ENCODE measurements at regions not wholly inside any gene's neighbourhood (a gene's known extent, or its start where the extent isn't known, plus 50 kb on each side); places are given as distances from the start of the nearest gene placed in this dataset.

- DNase-seq (ENCODE audit: low spot score): no peak
Observed at GRCh38 chr2:81703831-81704230, 1399.3 kb upstream of the LRRTM1 start.

DNA sequence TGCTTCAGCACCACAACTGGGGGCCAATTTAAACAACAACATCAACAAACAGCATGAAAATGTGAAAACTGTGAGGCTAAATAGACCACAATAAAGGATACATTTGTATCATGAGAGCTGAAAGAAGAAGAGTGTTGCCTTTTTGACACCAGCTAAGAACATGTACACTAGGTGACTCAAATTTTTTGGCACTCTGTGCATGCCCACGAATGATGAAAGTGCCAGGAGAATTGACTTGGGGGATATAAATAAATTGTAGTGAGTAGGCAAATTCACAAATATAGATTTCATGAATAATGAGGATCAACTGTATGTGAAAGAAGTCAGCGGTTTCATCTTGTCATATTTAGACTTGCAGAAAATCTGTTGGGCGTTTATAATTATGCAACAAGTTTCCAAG, 1388.0 kb upstream of the LRRTM1 start:
- DNase-seq (ENCODE audit: low spot score): no peak

DNA sequence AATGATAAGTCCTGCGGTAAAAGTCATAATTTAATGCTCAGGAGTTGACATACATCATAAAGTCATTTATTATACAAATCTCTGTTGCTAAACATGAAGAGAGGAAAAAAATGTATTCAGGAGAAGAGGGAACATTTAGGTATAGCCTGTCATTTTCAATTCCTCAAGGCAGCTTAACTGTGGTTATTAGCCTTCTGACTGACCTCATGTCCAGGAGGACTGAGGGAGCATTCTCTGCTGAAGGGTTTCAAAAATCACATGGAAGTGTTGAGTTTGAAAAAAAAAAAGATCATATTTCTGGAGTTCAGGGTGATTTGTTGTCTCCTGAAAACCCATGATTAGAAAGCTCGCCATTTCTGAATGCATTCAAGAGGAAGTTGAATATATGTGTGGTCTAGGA, 1371.1 kb upstream of the LRRTM1 start:
- DNase-seq (ENCODE audit: low spot score): no peak

DNA sequence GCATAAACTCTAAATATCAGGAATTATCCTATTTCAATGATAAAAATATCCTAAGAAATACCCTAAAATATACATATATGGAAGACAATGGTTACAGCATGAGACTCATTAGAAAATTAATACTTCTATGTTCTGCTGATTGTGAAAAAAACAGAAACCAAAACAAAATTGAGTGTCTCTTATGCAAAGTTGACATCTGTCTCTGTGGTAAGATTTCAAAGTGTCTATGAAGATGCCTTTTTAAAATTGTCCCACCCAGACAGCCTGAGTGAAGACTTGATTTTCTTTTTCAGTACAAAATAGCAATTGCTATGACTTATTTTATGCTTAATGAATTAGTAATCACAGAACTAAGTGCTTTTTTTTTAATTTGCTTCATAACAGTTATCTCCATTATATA, 1368.4 kb upstream of the LRRTM1 start:
- no peak for DNase-seq (ENCODE audit: low spot score)

- DNase-seq (ENCODE audit: low spot score): no peak
Observed at GRCh38 chr2:81672516-81672915, 1368.0 kb upstream of the LRRTM1 start.

DNA sequence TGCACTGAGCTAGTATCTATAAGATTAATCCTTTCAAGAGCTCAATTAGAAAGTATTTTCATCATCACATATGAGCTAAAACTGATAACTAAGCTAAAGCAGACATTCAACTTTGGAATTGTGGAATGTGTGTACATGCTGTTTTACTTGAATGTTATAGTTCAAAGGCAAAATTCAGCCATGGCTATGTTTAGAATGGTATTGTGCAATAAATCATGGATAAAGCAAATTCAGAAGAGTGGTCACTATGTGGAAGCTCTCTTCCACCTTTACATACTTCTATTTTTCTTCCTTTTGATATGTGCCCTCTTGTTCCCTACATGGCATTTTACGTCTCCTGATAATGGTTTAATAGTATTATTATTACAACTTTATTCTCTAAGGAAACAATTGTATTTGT, 1366.3 kb upstream of the LRRTM1 start:
- no peak for DNase-seq (ENCODE audit: low spot score)

GRCh38 chr2:81661081-81661480, 1356.5 kb upstream of the LRRTM1 start:
- DNase-seq (ENCODE audit: low spot score): no peak

DNA sequence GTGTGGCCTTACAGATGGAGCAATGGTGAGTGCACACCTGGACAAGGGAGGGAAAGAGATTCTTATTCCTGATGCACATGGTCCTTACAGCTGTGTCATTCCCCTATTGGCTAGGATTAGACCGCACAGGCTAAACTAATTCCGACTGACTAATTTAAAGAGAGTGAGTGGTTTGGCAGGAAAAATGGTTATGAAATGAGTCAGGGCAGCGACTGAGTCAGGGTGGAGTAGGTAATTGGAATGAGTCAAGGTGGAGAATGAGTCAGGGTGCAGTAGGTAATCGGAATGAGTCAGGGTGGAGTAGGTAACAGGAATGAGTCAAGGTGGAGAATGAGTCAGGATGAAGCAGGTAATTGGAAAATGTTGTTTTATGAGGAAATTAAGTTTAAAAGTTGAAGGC, 1353.7 kb upstream of the LRRTM1 start:
- no peak for DNase-seq (ENCODE audit: low spot score)

- DNase-seq (ENCODE audit: low spot score): no peak
Observed at GRCh38 chr2:81650048-81650971, 1345.8 kb upstream of the LRRTM1 start.

DNA sequence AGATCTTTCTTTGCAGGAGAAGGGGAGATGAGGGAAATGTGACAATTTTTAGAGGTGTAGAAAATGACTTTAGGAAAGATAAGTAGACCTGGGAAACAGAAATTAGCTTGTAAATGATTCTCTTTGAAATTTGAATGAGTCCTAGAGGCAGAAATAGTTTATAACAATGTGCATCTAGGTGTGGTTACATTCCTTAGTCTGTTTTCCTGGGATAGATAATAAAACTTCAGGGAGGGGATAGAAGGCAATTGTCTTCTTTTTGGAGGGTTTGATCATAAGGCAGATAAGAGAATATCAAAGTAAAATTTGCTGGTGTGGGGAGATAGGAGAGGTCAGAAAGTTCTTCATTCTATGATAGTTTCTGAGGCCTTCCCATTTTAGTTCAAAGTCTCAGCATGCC, 1344.3 kb upstream of the LRRTM1 start:
- DNase-seq (ENCODE audit: low spot score): no peak

GRCh38 chr2:81648370-81648769, 1343.8 kb upstream of the LRRTM1 start:
- no peak for DNase-seq (ENCODE audit: low spot score)

GRCh38 chr2:81647715-81648230, 1343.2 kb upstream of the LRRTM1 start:
- no peak for DNase-seq (ENCODE audit: low spot score)

DNA sequence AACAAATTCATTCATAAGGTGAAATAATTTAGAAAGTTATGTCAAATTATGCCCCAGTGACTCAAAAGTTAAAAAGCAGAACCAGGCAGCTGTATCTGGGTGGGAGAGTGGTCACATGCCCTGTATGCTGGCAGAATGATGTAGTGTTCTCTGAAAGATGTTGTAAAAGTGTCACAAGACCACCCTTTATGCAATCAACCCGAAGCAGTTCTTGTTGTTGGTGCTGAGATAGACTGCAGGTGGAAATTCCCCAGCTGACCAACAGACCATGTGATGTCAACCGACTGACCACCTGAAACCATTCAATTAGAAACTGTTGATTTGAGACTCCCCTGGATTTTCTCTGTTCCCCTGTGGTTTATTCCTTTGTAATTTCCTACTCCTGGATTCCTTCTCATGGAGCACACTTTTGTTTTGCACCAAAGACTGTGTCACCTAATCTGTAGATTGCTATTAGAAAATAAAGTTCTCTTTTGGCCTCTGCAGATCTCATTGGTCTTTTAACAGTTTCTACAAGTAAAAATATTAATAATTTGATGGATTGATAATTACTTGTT, 1341.3 kb upstream of the LRRTM1 start:
- DNase-seq (ENCODE audit: low spot score): no peak

GRCh38 chr2:81644189-81644588, 1339.6 kb upstream of the LRRTM1 start:
- no peak for DNase-seq (ENCODE audit: low spot score)

GRCh38 chr2:81624825-81625224, 1320.3 kb upstream of the LRRTM1 start:
- no peak for DNase-seq (ENCODE audit: low spot score)

GRCh38 chr2:81600088-81600487, 1295.5 kb upstream of the LRRTM1 start:
- DNase-seq (ENCODE audit: low spot score): no peak

DNA sequence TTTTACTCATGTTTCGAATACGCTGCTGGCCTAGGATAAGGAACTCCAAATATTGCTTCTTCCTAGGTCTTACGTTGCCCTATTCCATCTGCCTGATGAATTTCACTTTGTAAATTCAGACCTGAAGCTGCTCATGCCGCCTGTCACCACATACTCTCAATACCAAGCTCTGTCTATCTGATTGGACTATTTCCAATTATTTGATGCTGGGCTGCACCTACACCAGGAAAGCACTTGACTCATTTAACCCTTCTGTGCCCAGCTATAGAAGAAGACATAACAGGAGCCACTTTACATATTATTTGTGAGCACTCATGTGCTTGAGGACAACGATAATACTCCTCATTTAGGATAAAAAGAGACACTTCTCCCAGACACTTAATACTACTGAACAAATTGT, 1293.9 kb upstream of the LRRTM1 start:
- no peak for DNase-seq (ENCODE audit: low spot score)

GRCh38 chr2:81589406-81589805, 1284.9 kb upstream of the LRRTM1 start:
- no peak for DNase-seq (ENCODE audit: low spot score)

- DNase-seq (ENCODE audit: low spot score): no peak
Observed at GRCh38 chr2:81583311-81584108, 1279.0 kb upstream of the LRRTM1 start.

DNA sequence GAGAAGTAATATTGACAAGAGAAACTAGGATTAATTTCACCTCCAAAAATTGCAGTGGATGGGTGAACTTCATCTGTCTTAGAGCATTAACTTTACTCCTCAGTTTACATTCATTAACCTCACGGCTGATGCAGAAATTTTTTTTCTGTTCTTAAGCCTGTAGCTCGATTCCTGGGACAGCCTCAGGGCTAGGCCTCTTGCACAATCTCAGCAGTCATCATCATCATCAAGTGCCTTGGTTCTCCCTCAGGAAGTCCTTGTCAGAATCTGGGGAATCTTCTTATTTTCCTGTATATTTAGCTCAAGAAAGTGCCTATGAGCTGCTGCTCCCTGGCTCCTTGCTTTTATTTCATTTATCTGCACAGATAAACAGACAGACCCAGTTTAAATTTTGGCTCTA, 1272.2 kb upstream of the LRRTM1 start:
- no peak for DNase-seq (ENCODE audit: low spot score)

GRCh38 chr2:81551040-81551634, 1246.6 kb upstream of the LRRTM1 start:
- no peak for DNase-seq (ENCODE audit: low spot score)

DNA sequence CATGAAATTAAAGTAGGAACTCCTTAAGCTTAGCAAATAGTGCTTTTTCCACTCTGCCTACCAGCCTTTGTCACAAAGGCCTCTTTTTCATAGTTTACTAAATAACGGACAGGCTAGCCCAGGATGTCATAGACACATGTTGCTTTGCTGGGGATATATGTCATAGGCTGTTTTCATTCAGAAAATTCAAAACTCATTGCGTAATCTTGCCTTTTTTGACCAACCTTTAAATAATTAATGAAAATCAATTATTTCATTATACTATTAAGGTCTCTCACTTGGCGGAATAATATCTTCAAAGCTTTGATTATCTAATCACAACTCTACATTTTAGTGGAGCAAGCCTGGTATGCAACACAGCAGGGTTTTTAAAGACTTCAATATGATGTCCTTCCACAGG, 1245.7 kb upstream of the LRRTM1 start:
- no peak for DNase-seq (ENCODE audit: low spot score)

Measured in germinal center (tissue), 1 donor.